Renal cortex interstitium (tissue), 11 donors: ENCODE measurements at regions not wholly inside any gene's neighbourhood (a gene's known extent, or its start where the extent isn't known, plus 50 kb on each side); places are given as distances from the start of the nearest gene placed in this dataset.
"Not testable (repeated sequence)": the region's sequence is repeated elsewhere in the genome, so short reads cannot be mapped to it uniquely, and the experiment has no call there.

Experiments used
- DNase-seq, 11 donors: peaks; one replicate each; pipeline ENCODE4 v3.0.0-alpha.2; 2013; ENCODE audit warnings: low read depth in 9 of 11, low spot score in 4 of 11; ENCODE audit errors: extremely low read depth in 1 of 11

- not testable (repeated sequence) for DNase-seq
Observed at GRCh38 chr2:89936559-89936958, 1245.1 kb downstream of the RPIA start.

GRCh38 chr2:89938756-89939155 is 1247.3 kb downstream of the RPIA start:
- not testable (repeated sequence) for DNase-seq

- not testable (repeated sequence) for DNase-seq
Observed at GRCh38 chr2:89944267-89944666, 1252.8 kb downstream of the RPIA start.

GRCh38 chr2:89945004-89945616 is 1253.6 kb downstream of the RPIA start:
- DNase-seq: not testable (repeated sequence)

- DNase-seq: not testable (repeated sequence)
Observed at GRCh38 chr2:89947208-89947815, 1255.8 kb downstream of the RPIA start.

- DNase-seq: not testable (repeated sequence)
Observed at GRCh38 chr2:89948102-89948501, 1256.6 kb downstream of the RPIA start.

- not testable (repeated sequence) for DNase-seq
Observed at GRCh38 chr2:89950807-89951206, 1259.3 kb downstream of the RPIA start.

GRCh38 chr2:89957236-89957635 is 1265.8 kb downstream of the RPIA start:
- DNase-seq: not testable (repeated sequence)

- DNase-seq: not testable (repeated sequence)
Observed at GRCh38 chr2:89959729-89960378, 1268.4 kb downstream of the RPIA start.

GRCh38 chr2:89960570-89960969 is 1269.1 kb downstream of the RPIA start:
- not testable (repeated sequence) for DNase-seq

- not testable (repeated sequence) for DNase-seq
Observed at GRCh38 chr2:89968567-89968966, 1277.1 kb downstream of the RPIA start.

GRCh38 chr2:89969190-89969589 is 1277.7 kb downstream of the RPIA start:
- DNase-seq: not testable (repeated sequence)

- not testable (repeated sequence) for DNase-seq
Observed at GRCh38 chr2:89973849-89974248, 1282.4 kb downstream of the RPIA start.

GRCh38 chr2:89979826-89980537 is 1288.5 kb downstream of the RPIA start:
- not testable (repeated sequence) for DNase-seq

GRCh38 chr2:89982246-89982645 is 1290.8 kb downstream of the RPIA start:
- DNase-seq: not testable (repeated sequence)

- not testable (repeated sequence) for DNase-seq
Observed at GRCh38 chr2:89985650-89986049, 1294.2 kb downstream of the RPIA start.

GRCh38 chr2:89986532-89986931 is 1295.1 kb downstream of the RPIA start:
- DNase-seq: not testable (repeated sequence)

GRCh38 chr2:89996779-89997178 is 1305.3 kb downstream of the RPIA start:
- DNase-seq: not testable (repeated sequence)

GRCh38 chr2:90004553-90004952 is 1313.1 kb downstream of the RPIA start:
- not testable (repeated sequence) for DNase-seq
